Cardiac fibroblast (primary cell): ENCODE measurements at regions not wholly inside any gene's neighbourhood (a gene's known extent, or its start where the extent isn't known, plus 50 kb on each side); places are given as distances from the start of the nearest gene placed in this dataset.

ENCODE experiments used
- DNase-seq, 2 donors: peaks; one replicate each; pipeline versions ENCODE4 v3.0.0 to v3.0.0-alpha.2; 2010; ENCODE audit warnings: low read depth in 2 of 2
- H3K4me3 ChIP-seq, 2 donors: replicated peaks in 1 of 2; 1 replicate in 1 of 2; 2 replicates in 1 of 2; pipeline ENCODE4 v1.5.1; 2011; ENCODE audit warnings: low read depth in 2 of 2, low read length in 2 of 2, mild to moderate bottlenecking in 2 of 2, moderate library complexity in 1 of 2
- TF ChIP-seq, protein P1 (sequence below): IDR thresholded peaks from one replicate; pipeline ENCODE4 v1.5.1; 2011; ENCODE audit warnings: low read depth, mild to moderate bottlenecking, low read length, inconsistent platforms

DNA sequence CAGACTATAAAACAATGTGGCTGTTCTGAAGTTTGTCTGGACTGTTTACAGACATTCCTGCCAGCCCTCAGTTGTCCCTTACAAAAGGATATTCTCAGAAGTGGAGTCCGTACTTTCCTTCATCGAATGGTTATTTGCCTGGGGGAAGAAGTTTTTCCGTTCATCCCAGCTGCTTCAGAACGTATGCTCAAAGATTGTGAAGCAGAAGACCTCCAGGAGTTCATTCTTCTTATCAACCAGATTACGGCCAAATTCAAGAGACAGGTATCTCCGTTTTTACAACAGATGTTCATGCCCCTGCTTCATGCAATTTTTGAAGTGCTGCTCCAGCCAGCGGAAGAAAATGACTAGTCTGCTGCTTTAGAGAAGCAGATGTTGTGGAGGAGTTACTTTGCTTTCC, 174.3 kb upstream of the NUPR2 start:
- DNase-seq: no peak
- no peak overlapping the region for H3K4me3 ChIP-seq
- TF ChIP-seq, protein P1, sequence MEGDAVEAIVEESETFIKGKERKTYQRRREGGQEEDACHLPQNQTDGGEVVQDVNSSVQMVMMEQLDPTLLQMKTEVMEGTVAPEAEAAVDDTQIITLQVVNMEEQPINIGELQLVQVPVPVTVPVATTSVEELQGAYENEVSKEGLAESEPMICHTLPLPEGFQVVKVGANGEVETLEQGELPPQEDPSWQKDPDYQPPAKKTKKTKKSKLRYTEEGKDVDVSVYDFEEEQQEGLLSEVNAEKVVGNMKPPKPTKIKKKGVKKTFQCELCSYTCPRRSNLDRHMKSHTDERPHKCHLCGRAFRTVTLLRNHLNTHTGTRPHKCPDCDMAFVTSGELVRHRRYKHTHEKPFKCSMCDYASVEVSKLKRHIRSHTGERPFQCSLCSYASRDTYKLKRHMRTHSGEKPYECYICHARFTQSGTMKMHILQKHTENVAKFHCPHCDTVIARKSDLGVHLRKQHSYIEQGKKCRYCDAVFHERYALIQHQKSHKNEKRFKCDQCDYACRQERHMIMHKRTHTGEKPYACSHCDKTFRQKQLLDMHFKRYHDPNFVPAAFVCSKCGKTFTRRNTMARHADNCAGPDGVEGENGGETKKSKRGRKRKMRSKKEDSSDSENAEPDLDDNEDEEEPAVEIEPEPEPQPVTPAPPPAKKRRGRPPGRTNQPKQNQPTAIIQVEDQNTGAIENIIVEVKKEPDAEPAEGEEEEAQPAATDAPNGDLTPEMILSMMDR: no peak

DNA sequence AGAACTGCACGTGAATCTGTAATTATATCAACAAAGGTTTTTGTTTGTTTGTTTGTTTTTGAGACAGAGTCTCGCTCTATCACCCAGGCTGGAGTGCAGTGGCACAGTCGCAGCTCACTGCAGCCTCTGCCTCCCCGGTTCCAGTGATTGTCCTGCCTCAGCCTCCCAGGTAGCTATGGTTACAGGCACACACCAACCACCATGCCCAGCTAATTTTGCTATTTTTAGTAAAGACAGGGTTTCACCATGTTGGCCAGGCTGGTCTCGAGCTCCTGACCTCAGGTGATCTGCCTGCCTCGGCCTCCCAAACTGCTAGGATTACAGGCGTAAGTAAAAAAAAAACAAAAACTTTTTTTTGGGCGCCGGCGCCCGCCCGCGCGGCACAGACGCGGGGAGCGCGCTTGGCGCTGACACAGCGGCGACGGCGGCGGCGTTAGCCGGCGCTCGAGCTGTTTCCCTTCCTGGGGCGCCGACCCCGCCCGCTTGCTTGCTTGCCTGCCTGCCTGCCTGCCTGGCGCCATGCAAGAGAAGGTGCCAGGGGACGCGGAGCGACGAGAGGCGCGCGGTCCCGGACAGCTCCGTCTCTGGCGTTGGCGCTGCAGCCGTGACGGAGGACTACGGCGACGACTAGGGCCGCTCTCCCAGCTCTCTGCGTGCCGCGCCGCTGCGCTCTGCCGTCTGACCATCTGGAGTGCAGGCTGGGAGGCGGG, 171.4 kb upstream of the NUPR2 start:
- TF ChIP-seq, protein P1: no peak
- no peak for DNase-seq
- peak overlapping the region in 1 of 2 donors; percentile 21 for H3K4me3 ChIP-seq

DNA sequence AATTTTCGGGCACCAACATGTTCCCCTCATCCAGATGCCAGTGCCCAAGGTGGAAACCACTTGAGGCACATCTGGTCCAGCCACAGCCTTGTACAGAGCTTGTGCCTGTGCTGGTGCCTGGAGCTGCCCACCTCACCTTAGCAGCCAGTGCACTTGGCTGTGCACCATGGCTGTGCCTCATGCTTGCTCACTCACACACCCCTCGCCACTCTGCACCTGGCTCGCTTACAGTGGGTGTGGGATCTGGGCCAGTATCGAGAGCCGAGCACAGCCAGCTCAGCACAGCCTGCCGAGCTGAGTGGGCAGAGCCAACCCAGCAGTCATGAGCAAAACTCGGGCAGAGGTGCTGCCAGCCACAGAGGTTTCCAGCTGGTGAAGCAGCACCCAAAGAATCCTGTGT, 139.9 kb upstream of the NUPR2 start:
- no peak for DNase-seq
- TF ChIP-seq, protein P1: no peak
- H3K4me3 ChIP-seq: no peak overlapping the region

DNA sequence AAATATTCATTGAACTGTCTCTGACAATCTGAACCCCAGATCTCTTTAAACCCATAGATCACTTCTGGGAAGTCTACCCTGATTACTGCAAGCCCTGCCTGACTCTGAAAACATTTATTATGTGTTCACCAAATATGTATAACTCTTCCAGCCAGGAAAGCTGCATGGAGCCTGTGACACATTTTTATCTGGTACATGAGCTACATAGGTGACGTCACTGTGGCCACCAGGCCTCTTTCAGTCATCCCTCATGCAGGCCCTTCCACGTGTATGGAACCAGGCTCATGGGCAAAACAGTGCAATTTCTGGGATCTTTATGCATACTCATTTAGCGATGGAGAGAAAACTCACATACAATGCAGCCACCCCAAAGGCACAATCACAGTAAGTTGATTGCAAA, 133.9 kb upstream of the NUPR2 start:
- H3K4me3 ChIP-seq: no peak overlapping the region
- TF ChIP-seq, protein P1: no peak

DNA sequence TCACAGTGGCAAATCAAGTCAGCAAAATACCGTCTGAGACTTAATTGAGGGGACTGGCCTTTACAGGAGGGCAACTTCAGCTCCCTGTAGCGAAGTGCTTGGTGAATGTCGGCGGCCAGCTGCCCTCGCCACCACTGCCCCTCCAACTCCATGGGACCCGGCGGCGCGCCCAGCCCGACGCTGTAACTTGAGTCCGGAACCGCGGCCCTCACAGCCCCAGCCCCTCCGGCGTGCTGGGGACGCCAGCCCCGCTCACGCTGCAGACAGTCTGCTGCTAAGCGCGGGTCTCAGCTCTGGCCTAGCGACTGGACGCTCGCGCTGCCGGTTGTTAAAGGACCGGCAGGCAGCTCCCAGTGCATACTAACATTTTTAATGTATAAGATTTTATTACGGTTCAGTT, 113.4 kb upstream of the NUPR2 start:
- H3K4me3 ChIP-seq: no peak overlapping the region
- DNase-seq: no peak
- TF ChIP-seq, protein P1: no peak

More for the DNA sequence above, 133.9 kb upstream of the NUPR2 start:
- DNase-seq: no peak

DNA sequence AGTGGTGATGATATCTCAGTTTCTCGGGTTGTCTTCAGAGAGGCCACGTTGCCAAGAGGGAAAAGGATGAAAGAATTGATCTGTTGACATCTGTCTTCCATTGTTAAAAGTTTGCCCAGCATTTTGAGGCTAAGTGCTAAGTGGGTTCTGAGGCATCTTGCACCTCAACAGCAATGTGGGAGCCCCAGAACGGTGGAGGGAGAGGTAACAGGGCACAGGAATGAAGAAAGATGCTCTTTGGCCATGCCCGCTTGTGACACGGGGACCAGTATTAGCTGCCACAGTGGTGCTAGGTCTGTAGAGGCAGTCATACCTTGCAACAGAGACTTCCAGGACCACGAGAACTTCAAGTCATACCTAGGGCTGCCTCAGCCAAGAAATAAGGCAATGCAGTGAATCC, 106.6 kb upstream of the NUPR2 start:
- no peak for DNase-seq
- TF ChIP-seq, protein P1: no peak
- H3K4me3 ChIP-seq: no peak overlapping the region

DNA sequence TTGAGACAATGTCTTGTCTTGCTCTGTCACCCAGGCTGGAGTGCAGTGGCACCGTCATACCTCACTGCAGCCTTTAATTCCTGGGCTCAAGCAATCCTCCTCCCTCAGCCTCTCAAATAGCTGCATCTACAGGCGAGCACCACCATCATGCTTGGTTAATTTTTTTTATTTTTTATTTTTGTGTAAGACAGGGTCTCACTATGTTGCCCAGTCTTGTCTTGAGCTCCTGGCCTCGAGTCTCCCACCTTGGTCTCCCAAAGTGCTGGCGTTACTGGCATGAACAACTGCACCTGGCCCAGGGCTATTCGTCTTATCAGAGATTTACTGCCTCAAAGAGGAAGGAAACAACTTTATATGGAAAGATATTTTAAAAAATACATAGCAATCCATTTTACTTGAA, 102.8 kb upstream of the NUPR2 start:
- TF ChIP-seq, protein P1: no peak
- no peak overlapping the region for H3K4me3 ChIP-seq
- DNase-seq: no peak
